ENCODE measurements at regions not wholly inside any gene's neighbourhood (a gene's known extent, or its start where the extent isn't known, plus 50 kb on each side); places are given as distances from the start of the nearest gene placed in this dataset.

DNA sequence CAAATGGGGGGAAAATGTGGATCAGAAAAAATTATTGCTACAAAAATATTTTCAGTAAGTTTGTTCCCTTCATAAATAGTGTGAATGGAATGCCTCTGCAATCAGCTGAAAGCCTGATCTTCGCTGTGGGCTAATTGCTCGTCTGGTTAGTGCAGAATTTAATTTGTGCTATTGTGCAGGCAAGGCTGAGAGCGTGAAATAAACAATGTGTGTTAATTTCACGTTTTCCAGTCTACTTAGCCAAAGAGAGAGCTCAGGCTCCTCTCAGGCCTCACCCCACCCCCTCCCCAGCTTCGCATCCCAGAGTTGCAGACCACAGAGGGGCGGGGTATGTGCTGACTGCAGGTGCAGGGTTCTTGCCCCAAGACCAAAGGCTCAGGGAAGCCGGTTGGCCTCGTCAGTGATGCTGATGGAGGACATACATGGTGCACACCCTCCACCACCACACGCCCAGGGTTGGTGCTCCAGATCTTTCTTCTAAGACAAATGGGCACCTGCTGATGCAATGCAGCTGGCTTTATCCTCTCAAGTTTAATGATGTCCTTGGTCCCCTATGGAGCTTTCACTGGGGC, 302.6 kb upstream of the SLC14A2 start:
- TF ChIP-seq, protein P1, sequence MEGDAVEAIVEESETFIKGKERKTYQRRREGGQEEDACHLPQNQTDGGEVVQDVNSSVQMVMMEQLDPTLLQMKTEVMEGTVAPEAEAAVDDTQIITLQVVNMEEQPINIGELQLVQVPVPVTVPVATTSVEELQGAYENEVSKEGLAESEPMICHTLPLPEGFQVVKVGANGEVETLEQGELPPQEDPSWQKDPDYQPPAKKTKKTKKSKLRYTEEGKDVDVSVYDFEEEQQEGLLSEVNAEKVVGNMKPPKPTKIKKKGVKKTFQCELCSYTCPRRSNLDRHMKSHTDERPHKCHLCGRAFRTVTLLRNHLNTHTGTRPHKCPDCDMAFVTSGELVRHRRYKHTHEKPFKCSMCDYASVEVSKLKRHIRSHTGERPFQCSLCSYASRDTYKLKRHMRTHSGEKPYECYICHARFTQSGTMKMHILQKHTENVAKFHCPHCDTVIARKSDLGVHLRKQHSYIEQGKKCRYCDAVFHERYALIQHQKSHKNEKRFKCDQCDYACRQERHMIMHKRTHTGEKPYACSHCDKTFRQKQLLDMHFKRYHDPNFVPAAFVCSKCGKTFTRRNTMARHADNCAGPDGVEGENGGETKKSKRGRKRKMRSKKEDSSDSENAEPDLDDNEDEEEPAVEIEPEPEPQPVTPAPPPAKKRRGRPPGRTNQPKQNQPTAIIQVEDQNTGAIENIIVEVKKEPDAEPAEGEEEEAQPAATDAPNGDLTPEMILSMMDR (IDR thresholded peaks at IDR 0.05; ENCODE audit: borderline replicate concordance, control extremely low read depth, extremely low read depth, insufficient read depth, missing control alignments) = no peak
- in situ Hi-C loops (cut with MboI; ENCODE audit: low sequenced_read_pairs, unreplicated experiment) = no loop called here
- DNase-seq (ENCODE audit: low spot score) = no peak

DNA sequence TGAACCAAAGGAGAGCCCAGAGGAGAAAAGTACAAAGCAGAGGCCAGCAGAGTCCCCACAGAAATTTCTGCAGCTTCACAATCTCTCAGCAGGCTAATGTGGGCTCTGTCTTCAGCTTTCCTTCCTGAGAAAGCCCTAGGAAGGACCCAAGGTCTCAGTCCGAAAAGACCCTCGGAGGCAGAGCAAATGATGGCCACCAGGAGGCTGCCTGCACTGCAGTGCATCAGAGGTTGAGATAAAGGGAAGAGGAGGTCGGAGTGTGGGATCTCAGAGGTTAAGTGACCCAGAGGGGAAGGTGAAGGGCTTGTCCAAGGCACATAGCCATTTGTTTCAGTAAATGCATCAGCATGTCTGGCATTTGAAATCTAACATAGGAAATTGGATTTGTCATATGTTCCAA, 299.1 kb upstream of the SLC14A2 start:
- DNase-seq (ENCODE audit: low spot score) = no peak
- in situ Hi-C loops (cut with MboI; ENCODE audit: low sequenced_read_pairs, unreplicated experiment) = no loop called here
- TF ChIP-seq, protein P1 (IDR thresholded peaks at IDR 0.05; ENCODE audit: borderline replicate concordance, control extremely low read depth, extremely low read depth, insufficient read depth, missing control alignments) = no peak

DNA sequence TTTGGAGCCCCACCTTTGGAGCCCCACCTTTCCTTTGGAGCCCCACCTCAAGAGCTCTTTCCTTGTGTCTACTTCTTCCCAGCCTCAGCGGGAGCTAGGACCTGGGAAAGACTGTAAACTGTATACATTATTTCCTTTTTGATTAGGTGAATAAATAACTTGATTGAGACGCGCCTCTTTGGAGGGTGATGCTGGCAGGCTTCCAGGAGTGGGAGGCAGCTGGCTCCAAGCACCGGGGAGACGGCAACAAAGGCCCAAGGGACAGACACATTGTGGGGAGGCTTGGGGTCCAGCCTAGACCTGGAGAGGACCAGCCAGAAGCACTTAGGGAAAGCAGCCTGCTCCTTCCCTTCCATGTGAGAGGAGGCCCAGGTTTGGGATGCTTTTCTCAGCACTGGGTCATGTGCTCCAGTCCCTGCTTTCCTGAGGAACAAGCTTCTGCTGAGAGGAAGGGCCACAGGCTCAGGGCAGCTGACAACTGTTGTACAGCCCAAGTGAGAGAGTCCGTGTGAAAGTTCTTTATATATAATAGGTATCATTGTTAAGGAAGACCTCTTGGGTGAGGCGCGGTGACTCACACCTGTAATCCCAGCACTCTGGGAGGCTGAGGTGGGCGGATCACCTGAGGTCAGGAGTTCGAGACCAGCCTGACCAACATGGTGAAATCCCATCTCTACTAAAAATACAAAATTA, 297.2 kb upstream of the SLC14A2 start:
- in situ Hi-C loops (cut with MboI; ENCODE audit: low sequenced_read_pairs, unreplicated experiment) = no loop called here
- TF ChIP-seq, protein P1 (IDR thresholded peaks at IDR 0.05; ENCODE audit: borderline replicate concordance, control extremely low read depth, extremely low read depth, insufficient read depth, missing control alignments) = no peak

DNA sequence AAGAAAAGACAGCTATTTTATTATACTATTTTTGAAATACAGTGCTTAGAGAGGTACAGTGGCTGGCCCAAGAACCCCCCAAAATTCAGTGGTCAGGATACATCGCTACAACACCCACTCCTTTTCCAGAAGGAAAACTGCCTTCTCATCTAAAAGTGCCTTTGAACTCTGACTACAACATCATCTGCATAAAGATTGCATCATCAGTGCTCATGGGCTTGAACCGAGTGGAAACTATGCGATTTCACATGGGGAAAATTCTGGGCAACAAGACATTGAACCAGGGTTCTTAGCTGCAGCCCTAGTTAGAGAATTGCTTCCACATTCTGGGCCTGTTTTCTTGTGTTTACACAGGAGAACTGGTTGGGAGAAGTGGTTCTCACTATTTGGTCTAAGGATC, 294.6 kb upstream of the SLC14A2 start:
- in situ Hi-C loops (cut with MboI; ENCODE audit: low sequenced_read_pairs, unreplicated experiment) = no loop called here
- TF ChIP-seq, protein P1 (IDR thresholded peaks at IDR 0.05; ENCODE audit: borderline replicate concordance, control extremely low read depth, extremely low read depth, insufficient read depth, missing control alignments) = no peak
- no peak for DNase-seq (ENCODE audit: low spot score)

More for the DNA sequence above, 297.2 kb upstream of the SLC14A2 start:
- no peak for DNase-seq (ENCODE audit: low spot score)

DNA sequence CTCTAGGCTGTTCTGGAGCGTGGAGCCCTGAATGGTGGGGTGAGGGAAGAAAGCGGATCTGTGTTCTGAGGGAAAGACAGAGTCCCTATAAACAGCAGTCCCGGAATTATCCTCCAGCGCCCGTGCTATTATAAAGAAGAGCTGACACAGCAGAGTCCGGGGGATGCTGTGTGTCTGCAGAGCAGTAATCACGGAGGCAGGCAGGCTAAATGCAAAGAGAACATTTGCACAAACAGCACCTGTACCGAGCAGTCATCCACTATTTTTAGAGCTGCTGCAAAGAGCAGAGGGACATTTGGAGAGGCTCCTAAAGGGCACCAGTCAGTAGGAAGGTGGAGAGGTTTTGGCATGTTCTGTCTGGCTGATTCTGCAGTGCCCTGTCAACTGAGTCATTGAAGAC, 293.8 kb upstream of the SLC14A2 start:
- TF ChIP-seq, protein P1 (IDR thresholded peaks at IDR 0.05; ENCODE audit: borderline replicate concordance, control extremely low read depth, extremely low read depth, insufficient read depth, missing control alignments) = no peak
- in situ Hi-C loops (cut with MboI; ENCODE audit: low sequenced_read_pairs, unreplicated experiment) = no loop called here
- no peak for DNase-seq (ENCODE audit: low spot score)

DNA sequence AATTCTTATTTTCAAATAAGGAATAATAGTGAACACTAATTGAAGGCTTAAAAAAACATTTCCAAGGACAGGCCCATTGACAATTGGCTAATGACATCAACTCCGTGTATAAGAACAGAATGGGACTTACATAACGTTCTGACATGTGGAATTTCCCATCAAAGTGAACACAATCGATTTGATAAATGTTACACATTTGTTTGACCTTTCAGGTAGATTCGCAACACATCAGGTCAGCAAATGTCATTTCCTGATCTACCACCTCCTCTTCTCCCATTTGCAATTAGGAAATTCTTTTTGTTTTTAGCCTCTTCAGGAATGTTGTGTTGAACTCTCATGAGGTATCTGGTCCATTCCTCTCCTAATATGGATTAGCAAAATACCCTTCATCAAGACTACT, 292.9 kb upstream of the SLC14A2 start:
- TF ChIP-seq, protein P1 (IDR thresholded peaks at IDR 0.05; ENCODE audit: borderline replicate concordance, control extremely low read depth, extremely low read depth, insufficient read depth, missing control alignments) = no peak
- in situ Hi-C loops (cut with MboI; ENCODE audit: low sequenced_read_pairs, unreplicated experiment) = no loop called here
- no peak for DNase-seq (ENCODE audit: low spot score)
